ENCODE measurements at regions not wholly inside any gene's neighbourhood (a gene's known extent, or its start where the extent isn't known, plus 50 kb on each side); places are given as distances from the start of the nearest gene placed in this dataset.
"Not testable (repeated sequence)": the region's sequence is repeated elsewhere in the genome, so short reads cannot be mapped to it uniquely, and the experiment has no call there.

DNA sequence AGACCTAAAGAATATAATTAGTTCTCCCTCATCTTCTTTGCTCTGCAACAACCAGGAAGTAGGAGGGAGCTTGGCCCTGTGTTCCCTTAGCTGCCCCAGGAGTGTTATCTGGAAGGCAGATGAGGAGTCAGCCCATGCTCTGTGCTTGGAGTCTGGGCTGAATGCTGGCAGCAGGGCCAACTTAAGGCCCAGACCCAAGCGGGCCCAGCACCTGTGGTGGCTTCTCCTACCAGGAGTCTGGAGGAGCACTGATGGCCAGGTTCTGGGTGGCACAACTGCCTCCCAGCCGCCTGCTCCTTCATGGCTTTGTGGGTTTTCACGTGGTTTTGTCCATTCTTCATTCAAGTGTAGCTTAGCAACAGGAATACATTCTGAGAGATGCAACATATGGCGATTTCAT lies 1910.7 kb upstream of the LRRTM1 start:
- no peaks in the 10 kb centered on the region for H3K36me3 ChIP-seq
- no peaks in the 10 kb centered on the region for H3K4me1 ChIP-seq
- peaks cover 0 to 14% of the 10 kb centered on the region in 2 donors for H3K9me3 ChIP-seq
- DNase-seq, result peak in 1 of 4 donors; percentile 23
- no peak for ATAC-seq
- intact Hi-C loops (cut with DNase I), result no loop called here
- H3K27me3 ChIP-seq, result no peaks in the 10 kb centered on the region
- H3K4me3 ChIP-seq, result no peak overlapping the region
- TF ChIP-seq, protein P1, sequence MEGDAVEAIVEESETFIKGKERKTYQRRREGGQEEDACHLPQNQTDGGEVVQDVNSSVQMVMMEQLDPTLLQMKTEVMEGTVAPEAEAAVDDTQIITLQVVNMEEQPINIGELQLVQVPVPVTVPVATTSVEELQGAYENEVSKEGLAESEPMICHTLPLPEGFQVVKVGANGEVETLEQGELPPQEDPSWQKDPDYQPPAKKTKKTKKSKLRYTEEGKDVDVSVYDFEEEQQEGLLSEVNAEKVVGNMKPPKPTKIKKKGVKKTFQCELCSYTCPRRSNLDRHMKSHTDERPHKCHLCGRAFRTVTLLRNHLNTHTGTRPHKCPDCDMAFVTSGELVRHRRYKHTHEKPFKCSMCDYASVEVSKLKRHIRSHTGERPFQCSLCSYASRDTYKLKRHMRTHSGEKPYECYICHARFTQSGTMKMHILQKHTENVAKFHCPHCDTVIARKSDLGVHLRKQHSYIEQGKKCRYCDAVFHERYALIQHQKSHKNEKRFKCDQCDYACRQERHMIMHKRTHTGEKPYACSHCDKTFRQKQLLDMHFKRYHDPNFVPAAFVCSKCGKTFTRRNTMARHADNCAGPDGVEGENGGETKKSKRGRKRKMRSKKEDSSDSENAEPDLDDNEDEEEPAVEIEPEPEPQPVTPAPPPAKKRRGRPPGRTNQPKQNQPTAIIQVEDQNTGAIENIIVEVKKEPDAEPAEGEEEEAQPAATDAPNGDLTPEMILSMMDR (IDR thresholded peaks at IDR 0.05), result no peak
- H3K27ac ChIP-seq, result no peak overlapping the region

DNA sequence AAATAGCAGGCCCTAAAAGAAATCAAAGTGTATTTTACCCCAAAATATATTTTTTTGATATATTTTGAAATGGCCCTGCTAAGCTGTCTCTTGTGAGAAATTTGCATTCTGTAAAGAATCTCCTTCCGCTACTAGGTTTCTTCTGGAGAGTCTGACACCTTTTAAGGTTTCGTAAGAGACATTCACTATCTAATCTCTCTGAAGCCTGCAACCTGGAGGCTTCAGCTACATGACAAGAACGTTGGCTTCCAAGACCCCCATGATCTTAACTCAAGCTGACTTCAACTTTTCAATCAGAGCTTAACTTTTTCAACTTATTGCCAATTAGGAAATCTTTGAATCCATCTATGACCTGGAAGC lies 1894.9 kb upstream of the LRRTM1 start:
- Histone ChIP-seq H3K36me3 (no peaks in the 10 kb centered on the region), H3K4me3 (no peak overlapping the region), H3K27ac (no peak overlapping the region), H3K27me3 (no peaks in the 10 kb centered on the region), H3K4me1 (no peaks in the 10 kb centered on the region), H3K9me3 (peaks cover 0 to 10% of the 10 kb centered on the region in 2 donors)
- no peak for ATAC-seq
- TF ChIP-seq, protein P1 (IDR thresholded peaks at IDR 0.05), result no peak
- intact Hi-C loops (cut with DNase I), result no loop called here
- DNase-seq, result no peak

DNA sequence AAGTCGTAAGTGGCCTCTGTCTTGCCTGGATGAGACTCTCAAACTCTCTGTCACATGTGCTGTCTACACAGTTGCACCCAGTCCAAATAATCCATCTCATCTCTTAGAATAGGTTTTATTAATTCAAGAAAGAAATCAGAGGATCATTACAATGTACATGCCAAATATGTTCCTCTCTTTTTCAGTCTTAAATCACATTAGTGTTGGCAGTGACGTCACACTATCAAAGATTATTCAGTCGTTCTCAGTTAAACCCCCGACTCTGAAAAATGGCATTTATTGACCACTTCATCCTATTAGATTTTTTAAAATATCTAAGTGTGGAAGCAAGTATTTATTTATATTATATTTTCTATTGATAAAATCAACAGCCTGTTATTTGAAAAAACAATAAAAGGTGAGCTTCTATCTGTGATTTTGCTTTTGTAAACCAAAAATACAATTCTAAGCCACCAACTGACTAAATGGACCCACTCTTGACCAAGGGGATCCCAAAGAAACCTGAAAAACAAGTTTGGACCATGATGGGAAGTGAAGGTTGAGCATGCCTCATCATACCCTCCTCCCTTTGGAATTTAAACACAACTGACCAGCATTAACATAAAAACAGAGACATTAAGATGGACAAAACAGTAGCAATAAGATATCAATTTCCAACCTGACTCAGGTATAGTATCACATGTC lies 1894.4 kb upstream of the LRRTM1 start:
- H3K27ac ChIP-seq, result no peak overlapping the region
- intact Hi-C loops (cut with DNase I), result no loop called here
- TF ChIP-seq, protein P1 (IDR thresholded peaks at IDR 0.05), result no peak

DNA sequence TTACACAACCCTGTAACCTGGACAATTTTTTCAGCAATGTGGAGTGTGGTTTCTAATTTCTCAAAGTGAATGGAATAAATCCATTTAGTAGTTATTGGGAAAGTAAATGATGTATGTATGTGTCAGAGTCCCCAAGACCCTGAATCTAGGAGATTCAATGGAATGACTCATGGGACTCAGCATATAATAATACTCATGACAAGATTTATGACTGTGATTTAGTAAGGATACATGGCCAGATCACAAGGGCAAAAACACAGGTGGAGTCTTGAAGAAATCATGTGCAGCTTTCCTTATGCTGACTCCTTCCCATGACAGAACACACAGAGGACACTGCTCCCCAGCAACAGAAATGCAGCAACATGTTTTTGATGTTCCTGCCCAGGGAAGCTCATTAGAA lies 1877.7 kb upstream of the LRRTM1 start:
- no peak for ATAC-seq
- no peak for DNase-seq
- H3K27me3 ChIP-seq, result no peaks in the 10 kb centered on the region
- no peaks in the 10 kb centered on the region for H3K9me3 ChIP-seq
- TF ChIP-seq, protein P1 (IDR thresholded peaks at IDR 0.05), result no peak
- H3K27ac ChIP-seq, result no peak overlapping the region
- H3K4me1 ChIP-seq, result no peaks in the 10 kb centered on the region
- intact Hi-C loops (cut with DNase I), result no loop called here
- H3K4me3 ChIP-seq, result no peak overlapping the region
- H3K36me3 ChIP-seq, result no peaks in the 10 kb centered on the region

More for the DNA sequence above, 1894.4 kb upstream of the LRRTM1 start:
- Histone ChIP-seq H3K4me3 (no peak overlapping the region), H3K27me3 (no peaks in the 10 kb centered on the region), H3K36me3 (no peaks in the 10 kb centered on the region), H3K4me1 (no peaks in the 10 kb centered on the region), H3K9me3 (peaks cover 0 to 8% of the 10 kb centered on the region in 2 donors)
- DNase-seq (no peak), ATAC-seq (no peak)

DNA sequence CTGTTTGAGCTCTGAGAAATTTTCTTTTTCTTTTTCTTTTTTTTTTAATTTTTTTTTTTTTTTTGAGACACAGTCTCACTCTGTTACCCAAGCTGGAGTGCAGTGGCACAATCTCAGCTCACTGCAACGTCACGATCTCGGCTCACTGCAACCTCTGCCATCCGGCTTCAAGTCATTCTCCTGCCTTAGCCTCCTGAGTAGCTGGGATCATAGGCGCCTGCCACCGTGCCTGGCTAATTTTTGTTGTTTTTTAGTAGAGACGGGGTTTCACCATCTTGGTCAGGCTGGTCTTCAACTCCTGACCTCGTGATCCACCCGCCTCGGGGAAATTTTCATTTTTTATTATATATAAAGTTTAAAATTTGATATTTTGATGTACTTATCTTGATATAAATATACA lies 1870.7 kb upstream of the LRRTM1 start:
- H3K36me3 ChIP-seq; intact Hi-C loops (cut with DNase I); H3K27ac ChIP-seq; ATAC-seq; H3K27me3 ChIP-seq; H3K4me1 ChIP-seq; H3K4me3 ChIP-seq; H3K9me3 ChIP-seq; DNase-seq: not testable (repeated sequence)

DNA sequence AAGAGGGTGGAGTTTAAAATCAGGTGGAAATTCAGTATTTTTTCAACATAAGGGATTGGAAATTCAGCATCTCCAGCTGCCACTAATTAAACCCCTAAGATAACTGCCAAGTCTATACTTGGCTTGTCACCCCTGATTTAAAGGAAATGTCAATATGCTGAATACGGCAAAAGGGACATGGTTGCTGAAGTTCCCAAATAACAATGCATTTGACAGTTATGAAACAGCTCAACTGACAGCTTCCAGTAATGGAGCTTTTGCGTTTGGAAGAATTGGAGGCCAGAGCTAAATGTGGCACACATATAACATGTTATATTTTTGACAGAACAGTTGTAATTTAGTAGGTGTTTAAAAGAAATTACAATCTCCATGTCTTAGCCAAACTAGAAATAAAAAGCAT lies 1867.9 kb upstream of the LRRTM1 start:
- TF ChIP-seq, protein P1 (IDR thresholded peaks at IDR 0.05), result no peak
- Histone ChIP-seq H3K27ac (no peak overlapping the region), H3K4me1 (no peaks in the 10 kb centered on the region), H3K27me3 (no peaks in the 10 kb centered on the region), H3K4me3 (no peak overlapping the region), H3K9me3 (no peaks in the 10 kb centered on the region), H3K36me3 (no peaks in the 10 kb centered on the region)
- intact Hi-C loops (cut with DNase I), result no loop called here
- ATAC-seq (no peak), DNase-seq (no peak)

Measured in left lung (tissue), 4 donors.